CD14-positive monocyte (primary cell): ENCODE measurements at regions not wholly inside any gene's neighbourhood (a gene's known extent, or its start where the extent isn't known, plus 50 kb on each side); places are given as distances from the start of the nearest gene placed in this dataset.

Source experiments
- DNase-seq, 3 donors: peaks; one replicate each; pipeline ENCODE4 v3.0.0-alpha.2; 2011 to 2022
- H2AFZ ChIP-seq: 2 replicates; pipeline ENCODE4 v1.6.0; 2012; ENCODE audit warnings: mild to moderate bottlenecking, low read depth, low read length, inconsistent platforms; ENCODE audit not compliant: insufficient read depth, poor library complexity, severe bottlenecking
- H3K27ac ChIP-seq, 2 donors: 1 replicate in 1 of 2; 2 replicates in 1 of 2; pipeline ENCODE4 v1.5.1; 2012 to 2013; ENCODE audit warnings: low read length in 2 of 2, control low read depth in 1 of 2, inconsistent platforms in 1 of 2, low read depth in 1 of 2, mild to moderate bottlenecking in 1 of 2
- H3K27me3 ChIP-seq, 2 donors: one replicate each; pipeline versions ENCODE4 v1.6.0 to v1.6.1; 2011 to 2013; ENCODE audit warnings: low read length in 2 of 2; ENCODE audit not compliant: control insufficient read depth in 2 of 2, insufficient read depth in 2 of 2
- H3K36me3 ChIP-seq, 2 donors: replicated peaks in 1 of 2; 1 replicate in 1 of 2; 2 replicates in 1 of 2; pipeline versions ENCODE4 v1.5.1 to v1.6.1; 2012 to 2013; ENCODE audit warnings: low read length in 2 of 2, control low read depth in 1 of 2, inconsistent platforms in 1 of 2, mild to moderate bottlenecking in 1 of 2; ENCODE audit not compliant: insufficient read depth in 2 of 2, control insufficient read depth in 1 of 2
- H3K4me1 ChIP-seq, 2 donors: 1 replicate in 1 of 2; 2 replicates in 1 of 2; pipeline versions ENCODE4 v1.5.1 to v1.6.1; 2012 to 2013; ENCODE audit warnings: low read length in 2 of 2, control low read depth in 1 of 2, inconsistent platforms in 1 of 2, mild to moderate bottlenecking in 1 of 2, moderate library complexity in 1 of 2; ENCODE audit not compliant: insufficient read depth in 2 of 2, control insufficient read depth in 1 of 2
- H3K4me2 ChIP-seq: replicated peaks from 2 replicates; pipeline ENCODE3; 2012; ENCODE audit warnings: low read length, moderate library complexity, mild to moderate bottlenecking; ENCODE audit not compliant: poor library complexity, severe bottlenecking; ENCODE audit errors: extremely low read depth
- H3K4me3 ChIP-seq, 3 experiments: fragments of 200-600 bp in 1 of 3; sonication (generic) in 1 of 3; replicated peaks in 1 of 3; 1 replicate in 2 of 3; 2 replicates in 1 of 3; pipeline ENCODE4 v1.5.1; 2011 to 2013; ENCODE audit warnings: low read length in 3 of 3, mild to moderate bottlenecking in 3 of 3, control low read depth in 2 of 3, low read depth in 2 of 3, inconsistent platforms in 1 of 3, moderate library complexity in 1 of 3
- H3K79me2 ChIP-seq: 2 replicates; pipeline ENCODE4 v1.6.0; 2012; ENCODE audit warnings: mild to moderate bottlenecking, control low read depth, inconsistent platforms, low read length, moderate library complexity; ENCODE audit not compliant: insufficient read depth
- H3K9ac ChIP-seq: 2 replicates; pipeline ENCODE4 v1.6.0; 2017; ENCODE audit warnings: low read length, mild to moderate bottlenecking; ENCODE audit not compliant: insufficient read depth, poor library complexity, severe bottlenecking
- H3K9me3 ChIP-seq, 2 donors: replicated peaks in 1 of 2; 1 replicate in 1 of 2; 2 replicates in 1 of 2; pipeline versions ENCODE4 v1.5.1 to v1.6.1; 2012 to 2013; ENCODE audit warnings: low read length in 2 of 2, control low read depth in 1 of 2; ENCODE audit not compliant: control insufficient read depth in 1 of 2, insufficient read depth in 1 of 2
- H4K20me1 ChIP-seq: 2 replicates; pipeline ENCODE4 v1.6.0; 2012; ENCODE audit warnings: mild to moderate bottlenecking, low read length, control low read depth, moderate library complexity; ENCODE audit not compliant: insufficient read depth
- H3K27ac Mint-ChIP-seq, 7 donors: one replicate each; pipeline ENCODE4 v1.8.0; 2020; ENCODE audit warnings: mild to moderate bottlenecking in 7 of 7, mixed read lengths in 7 of 7, moderate library complexity in 6 of 7, inconsistent platforms in 2 of 7
- H3K27me3 Mint-ChIP-seq, 3 donors: one replicate each; pipeline ENCODE4 v1.8.0; 2021 to 2022; ENCODE audit warnings: low read depth in 3 of 3, mild to moderate bottlenecking in 3 of 3, mixed read lengths in 3 of 3, moderate library complexity in 3 of 3, inconsistent platforms in 1 of 3
- H3K36me3 Mint-ChIP-seq, 2 donors: one replicate each; pipeline ENCODE4 v1.8.0; 2020; ENCODE audit warnings: mixed read lengths in 2 of 2, inconsistent platforms in 1 of 2, mild to moderate bottlenecking in 1 of 2
- H3K4me1 Mint-ChIP-seq: one replicate; pipeline ENCODE4 v1.8.0; 2020; ENCODE audit warnings: mild to moderate bottlenecking, mixed read lengths
- H3K4me3 Mint-ChIP-seq, 2 donors: one replicate each; pipeline ENCODE4 v1.8.0; 2020; ENCODE audit warnings: mild to moderate bottlenecking in 2 of 2, mixed read lengths in 2 of 2, moderate library complexity in 1 of 2
- H3K9me3 Mint-ChIP-seq, 7 donors: one replicate each; pipeline ENCODE4 v1.8.0; 2020 to 2022; ENCODE audit warnings: mixed read lengths in 7 of 7, mild to moderate bottlenecking in 6 of 7, moderate library complexity in 6 of 7, inconsistent platforms in 2 of 7
- CTCF ChIP-seq: fragments of 200-600 bp; IDR thresholded peaks from one replicate; pipeline ENCODE4 v1.8.0; 2022; ENCODE audit warnings: antibody characterized with exemption, mild to moderate bottlenecking
- WGBS: methylation state at CpG from one replicate; pipeline ENCODE4 v1.1.5; 2013; ENCODE audit warnings: missing lambda C conversion rate; ENCODE audit not compliant: insufficient coverage; 5-methylcytosine and 5-hydroxymethylcytosine counted together
- intact Hi-C, 2 donors: fragments of 100-400 bp; cut with micrococcal nuclease; formaldehyde crosslinking; loops; one replicate each; pipeline versions ENCODE4 v1.15.0 to v1.15.1; 2023

- Histone ChIP-seq H3K27ac (no peak overlapping the region), H3K4me2 (no peak overlapping the region), H4K20me1 (no peaks in the 10 kb centered on the region), H2AFZ (no peak overlapping the region), H3K9ac (no peak overlapping the region), H3K9me3 (peaks cover 16 to 22% of the 10 kb centered on the region in 2 donors), H3K79me2 (no peaks in the 10 kb centered on the region), H3K4me3 (no peak overlapping the region), H3K27me3 (no peaks in the 10 kb centered on the region), H3K36me3 (no peaks in the 10 kb centered on the region), H3K4me1 (no peaks in the 10 kb centered on the region)
- no peak overlapping the region for H3K27ac Mint-ChIP-seq
- no peaks in the 10 kb centered on the region for H3K36me3 Mint-ChIP-seq
- no CpG with 5 or more reads among the region's 2 CpGs for WGBS
- no peak for TF ChIP-seq CTCF
- no peak overlapping the region for H3K4me3 Mint-ChIP-seq
- no peaks in the 10 kb centered on the region for H3K4me1 Mint-ChIP-seq
- DNase-seq: no peak
- intact Hi-C loops: no loop called here
- H3K27me3 Mint-ChIP-seq: peaks cover 0 to 5% (median 2%) of the 10 kb centered on the region in 3 donors
- H3K9me3 Mint-ChIP-seq: peaks cover 24 to 35% (median 27%) of the 10 kb centered on the region in 7 donors
Measured at GRCh38 chr3:190242147-190242546, 80.1 kb downstream of the CLDN1 start.

DNA sequence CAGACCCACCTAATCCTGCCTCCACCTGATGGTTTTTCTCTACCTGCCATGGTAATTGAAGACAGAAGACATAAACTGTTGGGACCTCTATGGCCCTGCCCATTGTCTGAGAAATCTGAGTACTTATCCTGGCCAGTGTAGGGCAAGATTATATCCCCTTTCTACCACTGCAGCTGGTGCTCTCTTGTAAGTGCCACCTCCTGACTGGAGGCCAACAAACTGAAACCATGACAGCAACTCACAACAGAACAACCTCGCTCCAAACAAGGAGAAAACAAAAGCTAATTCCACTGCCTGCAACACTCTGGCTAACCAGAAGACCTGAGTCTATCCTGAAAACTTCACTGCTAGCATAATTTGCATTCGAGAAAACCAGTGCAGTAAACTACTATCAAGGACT, 82.9 kb downstream of the CLDN1 start:
- Mint-ChIP-seq H3K27me3 (peaks cover 2 to 14% (median 8%) of the 10 kb centered on the region in 3 donors), H3K4me3 (no peak overlapping the region), H3K9me3 (peaks cover 8 to 19% (median 15%) of the 10 kb centered on the region in 7 donors), H3K36me3 (no peaks in the 10 kb centered on the region), H3K27ac (no peak overlapping the region), H3K4me1 (no peaks in the 10 kb centered on the region)
- Histone ChIP-seq H3K27ac (no peak overlapping the region), H3K4me3 (no peak overlapping the region), H2AFZ (no peak overlapping the region), H3K4me2 (no peak overlapping the region), H3K27me3 (peaks cover 7 to 12% of the 10 kb centered on the region in 2 donors), H3K36me3 (no peaks in the 10 kb centered on the region), H3K9ac (no peak overlapping the region), H3K79me2 (no peaks in the 10 kb centered on the region), H3K9me3 (peaks cover 3 to 10% of the 10 kb centered on the region in 2 donors), H3K4me1 (no peaks in the 10 kb centered on the region), H4K20me1 (no peaks in the 10 kb centered on the region)
- TF ChIP-seq CTCF: no peak
- intact Hi-C loops: no loop called here
- WGBS: 100% methylated on average over 2 of the region's 2 CpGs
- DNase-seq: no peak
